PFSK-1 (cell line): ENCODE measurements at regions not wholly inside any gene's neighbourhood (a gene's known extent, or its start where the extent isn't known, plus 50 kb on each side); places are given as distances from the start of the nearest gene placed in this dataset.

Source experiments
- POLR2AphosphoS5 ChIP-seq: IDR thresholded peaks from 2 replicates; pipeline ENCODE4 v1.6.1; 2012; ENCODE audit warnings: low read depth, mild to moderate bottlenecking, control low read depth, low read length, moderate library complexity
- SIN3A ChIP-seq: IDR thresholded peaks from 2 replicates; pipeline ENCODE4 v1.6.1; 2012; ENCODE audit warnings: mild to moderate bottlenecking, low read length, moderate library complexity, borderline replicate concordance; ENCODE audit not compliant: insufficient read depth
- TAF1 ChIP-seq: IDR thresholded peaks from 2 replicates; pipeline ENCODE4 v1.6.1; 2012; ENCODE audit warnings: low read length, control low read depth, borderline replicate concordance; ENCODE audit not compliant: insufficient read depth

- TF ChIP-seq POLR2AphosphoS5 (no peak), TAF1 (no peak), SIN3A (no peak)
These were observed 149.8 kb upstream of the FREM2 start for GRCh38 chr13:38537051-38537450.
